ENCODE measurements at regions not wholly inside any gene's neighbourhood (a gene's known extent, or its start where the extent isn't known, plus 50 kb on each side); places are given as distances from the start of the nearest gene placed in this dataset.
"Not testable (repeated sequence)": the region's sequence is repeated elsewhere in the genome, so short reads cannot be mapped to it uniquely, and the experiment has no call there.

DNA sequence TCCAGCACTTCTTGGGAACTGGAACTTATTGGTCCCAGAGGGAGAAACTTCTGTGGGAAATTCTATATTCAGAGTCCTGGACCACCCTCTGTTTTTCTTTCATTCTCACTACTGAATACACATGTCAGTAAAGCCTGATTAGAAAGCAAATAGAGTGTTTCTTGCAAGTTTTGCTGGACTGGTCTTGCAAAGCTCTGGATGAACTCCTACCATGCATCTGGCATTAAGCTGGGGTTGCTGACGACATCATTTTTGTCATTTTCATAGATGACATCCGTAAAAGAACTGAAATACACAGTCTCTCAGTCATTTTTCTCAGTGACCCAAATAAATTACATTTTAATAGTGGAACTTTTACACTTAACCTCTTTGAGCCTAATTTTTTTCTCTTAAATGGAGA is 283.2 kb downstream of the DMAC1 start:
- DNase-seq, result no peak
- POLR2A ChIA-PET, result no interaction called here
- Mint-ChIP-seq H3K27ac (no peak overlapping the region), H3K9me3 (no peaks in the 10 kb centered on the region), H3K27me3 (peaks cover 9% of the 10 kb centered on the region), H3K36me3 (ENCODE audit: low read depth) (no peaks in the 10 kb centered on the region), H3K4me1 (no peaks in the 10 kb centered on the region), H3K4me3 (no peak overlapping the region)
- CTCF ChIA-PET, result no interaction called here

DNA sequence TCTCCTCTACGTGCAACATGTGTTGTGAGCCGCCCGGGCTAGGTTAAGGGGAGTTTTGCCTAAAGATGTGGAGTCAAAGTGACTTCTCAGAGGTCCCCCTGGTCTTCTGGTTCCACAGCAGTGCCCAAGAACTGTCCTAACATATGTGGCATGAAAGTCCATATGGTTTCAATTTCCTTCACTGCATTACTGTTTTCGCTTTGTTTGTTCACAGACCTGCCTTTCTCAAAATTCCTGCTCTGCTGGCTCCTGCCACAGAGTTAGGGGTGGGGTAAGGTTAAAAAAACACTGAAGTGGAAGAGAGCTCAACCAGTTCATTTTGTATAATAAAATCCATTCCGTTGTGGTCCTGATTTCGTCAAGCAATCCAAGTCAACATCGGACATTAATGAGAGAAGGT is 289.4 kb downstream of the DMAC1 start:
- H3K27ac Mint-ChIP-seq, result no peak overlapping the region
- no peak for DNase-seq
- ChIA-PET POLR2A (no interaction called here), CTCF (interaction anchor here (0.6 kb wide), 1 partner anchor 276 kb away, joined by 3 read pairs; no protein-coding TSS in a partner anchor)
- peaks cover 6% of the 10 kb centered on the region for H3K27me3 Mint-ChIP-seq
- no peaks in the 10 kb centered on the region for H3K36me3 Mint-ChIP-seq (ENCODE audit: low read depth)
- no peaks in the 10 kb centered on the region for H3K4me1 Mint-ChIP-seq
- no peak overlapping the region for H3K4me3 Mint-ChIP-seq
- no peaks in the 10 kb centered on the region for H3K9me3 Mint-ChIP-seq

DNA sequence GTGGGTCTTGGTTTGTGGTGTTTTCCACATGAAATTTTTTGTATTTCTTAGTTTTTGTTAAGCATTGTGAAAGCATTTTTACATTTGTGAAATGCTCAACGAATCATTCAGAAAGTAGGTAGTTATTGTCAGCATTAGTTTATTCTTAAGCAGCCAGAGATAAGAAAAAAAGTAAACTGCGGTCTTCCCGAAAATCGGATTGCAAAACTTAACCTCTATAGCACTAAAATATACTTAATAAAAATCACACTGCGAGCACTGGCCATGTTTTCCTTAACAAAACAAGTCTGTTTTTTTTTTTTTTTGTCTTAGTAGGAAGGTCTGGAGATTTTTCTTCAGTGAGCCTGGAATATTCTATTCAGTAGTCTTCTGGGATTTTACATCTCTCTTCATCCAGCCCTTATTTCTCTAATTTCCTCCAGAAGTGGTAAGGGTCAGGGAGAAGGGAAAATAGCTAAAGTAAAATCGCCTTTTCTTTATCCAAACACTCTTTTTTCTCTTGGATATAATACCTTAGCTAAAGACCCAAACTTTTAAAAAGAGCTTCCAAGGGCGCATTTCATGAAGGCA is 289.9 kb downstream of the DMAC1 start:
- no peak for DNase-seq
- H3K27ac Mint-ChIP-seq, result no peak overlapping the region
- H3K4me1 Mint-ChIP-seq, result no peaks in the 10 kb centered on the region
- no peaks in the 10 kb centered on the region for H3K36me3 Mint-ChIP-seq (ENCODE audit: low read depth)
- no peaks in the 10 kb centered on the region for H3K9me3 Mint-ChIP-seq
- ChIA-PET POLR2A (no interaction called here), CTCF (interaction anchor here (0.6 kb wide), 1 partner anchor 276 kb away, joined by 3 read pairs; no protein-coding TSS in a partner anchor)
- H3K4me3 Mint-ChIP-seq, result no peak overlapping the region
- H3K27me3 Mint-ChIP-seq, result peaks cover 8% of the 10 kb centered on the region

DNA sequence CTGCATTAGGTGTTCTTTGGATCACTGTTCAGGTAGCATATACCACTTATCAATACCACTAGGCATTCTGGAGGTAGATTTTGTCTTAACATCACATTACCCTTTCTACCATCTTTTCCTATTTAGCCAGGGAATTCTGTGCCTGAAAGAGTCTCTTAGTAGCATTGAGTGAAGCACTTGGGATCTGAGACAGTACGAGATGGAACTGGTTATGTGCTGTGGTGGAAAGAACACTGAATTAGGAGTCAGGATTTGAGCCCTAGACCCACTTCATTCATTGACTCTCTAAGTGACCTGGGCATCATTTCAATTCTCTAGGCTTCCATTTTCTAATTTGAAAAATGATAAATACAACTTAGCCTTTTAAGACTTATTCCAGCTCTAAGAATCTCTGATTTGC is 291.1 kb downstream of the DMAC1 start:
- DNase-seq, result no peak
- no peaks in the 10 kb centered on the region for H3K4me1 Mint-ChIP-seq
- H3K36me3 Mint-ChIP-seq (ENCODE audit: low read depth), result no peaks in the 10 kb centered on the region
- no peak overlapping the region for H3K27ac Mint-ChIP-seq
- ChIA-PET POLR2A (no interaction called here), CTCF (no interaction called here)
- H3K27me3 Mint-ChIP-seq, result peaks cover 12% of the 10 kb centered on the region
- H3K4me3 Mint-ChIP-seq, result no peak overlapping the region
- H3K9me3 Mint-ChIP-seq, result no peaks in the 10 kb centered on the region

DNA sequence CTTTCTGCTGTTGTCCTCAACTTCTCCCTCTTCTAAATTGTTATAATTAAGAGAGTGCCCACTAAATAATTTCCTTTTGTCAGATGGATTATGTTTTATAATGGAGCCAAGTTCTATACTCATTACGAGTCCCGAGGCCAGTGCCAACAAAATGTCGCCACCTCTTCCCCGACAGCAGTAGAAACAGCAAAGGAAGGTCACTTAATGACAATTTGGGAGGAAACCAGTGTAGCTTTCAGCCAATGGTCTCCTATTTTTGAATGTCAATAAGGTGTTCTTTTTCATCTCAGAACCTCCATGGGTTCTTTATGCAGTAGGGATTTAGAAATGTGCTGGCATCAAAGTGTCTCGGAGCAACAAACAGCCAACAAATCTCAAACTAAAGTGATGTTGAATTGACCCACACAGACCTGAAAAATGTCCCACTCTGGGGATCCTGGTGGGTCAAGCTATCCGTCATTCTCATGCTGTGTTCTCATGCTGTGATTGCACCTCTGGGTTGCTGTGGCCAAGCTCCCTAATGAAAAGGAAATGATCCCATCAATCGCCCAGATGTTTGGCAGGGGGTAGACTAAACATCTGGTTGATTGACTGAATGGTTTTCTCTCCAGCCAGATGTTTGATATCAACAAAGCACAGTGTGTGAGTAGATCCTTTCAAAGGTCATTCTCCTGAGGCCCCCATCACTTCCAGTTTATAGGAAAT is 291.9 kb downstream of the DMAC1 start:
- Mint-ChIP-seq H3K27ac (no peak overlapping the region), H3K9me3 (no peaks in the 10 kb centered on the region), H3K27me3 (peaks cover 12% of the 10 kb centered on the region), H3K4me1 (no peaks in the 10 kb centered on the region), H3K36me3 (ENCODE audit: low read depth) (no peaks in the 10 kb centered on the region), H3K4me3 (no peak overlapping the region)
- DNase-seq, result no peak
- ChIA-PET CTCF (interaction anchor here (1.0 kb wide), 1 partner anchor 27 kb away, joined by 3 read pairs; no protein-coding TSS in a partner anchor), POLR2A (no interaction called here)

DNA sequence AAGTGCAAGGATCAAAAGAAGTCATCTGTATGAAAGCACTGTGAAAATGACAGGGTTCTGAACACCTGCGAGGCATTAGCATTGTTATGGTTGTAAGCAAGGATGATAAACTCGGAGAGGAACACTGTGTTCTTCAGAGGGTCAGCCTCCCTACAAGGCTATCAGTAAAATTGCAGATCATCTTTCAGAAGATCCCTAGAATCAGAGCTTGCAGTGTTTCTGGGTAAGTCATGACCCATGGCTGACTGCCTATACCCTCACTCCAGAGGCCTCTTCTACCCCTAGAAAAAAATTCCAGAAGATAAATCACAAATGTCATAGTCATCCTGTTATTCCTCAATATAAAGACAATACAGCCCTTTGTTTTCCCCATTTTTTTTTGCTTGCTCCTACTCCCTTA is 292.6 kb downstream of the DMAC1 start:
- H3K4me1 Mint-ChIP-seq, result no peaks in the 10 kb centered on the region
- no peak overlapping the region for H3K27ac Mint-ChIP-seq
- H3K9me3 Mint-ChIP-seq, result no peaks in the 10 kb centered on the region
- H3K4me3 Mint-ChIP-seq, result no peak overlapping the region
- ChIA-PET POLR2A (no interaction called here), CTCF (no interaction called here)
- no peak for DNase-seq
- no peaks in the 10 kb centered on the region for H3K36me3 Mint-ChIP-seq (ENCODE audit: low read depth)
- peaks cover 12% of the 10 kb centered on the region for H3K27me3 Mint-ChIP-seq

DNA sequence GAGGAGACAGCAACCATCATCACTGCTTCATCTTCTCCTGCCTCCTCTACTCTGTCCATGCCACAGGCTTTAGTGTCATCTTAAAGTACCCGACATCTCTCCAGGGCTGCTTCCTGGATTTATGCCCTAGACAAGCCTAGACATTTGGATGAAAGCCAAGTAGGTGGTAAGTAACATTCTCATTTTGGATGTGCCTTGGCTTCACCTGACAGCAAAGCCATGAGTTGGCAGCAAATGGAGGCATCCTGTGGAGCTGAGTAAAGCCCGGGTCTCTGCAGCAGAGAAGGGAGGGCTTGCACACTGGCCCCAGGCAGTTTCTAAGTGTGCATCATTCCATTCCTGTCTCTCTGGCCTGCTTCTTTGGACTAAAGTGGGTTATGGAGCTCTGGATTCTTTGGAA is 299.1 kb downstream of the DMAC1 start:
- Mint-ChIP-seq H3K27ac (no peak overlapping the region), H3K27me3 (peaks cover 24% of the 10 kb centered on the region), H3K4me3 (no peak overlapping the region), H3K36me3 (ENCODE audit: low read depth) (no peaks in the 10 kb centered on the region), H3K4me1 (no peaks in the 10 kb centered on the region), H3K9me3 (no peaks in the 10 kb centered on the region)
- ChIA-PET CTCF (no interaction called here), POLR2A (no interaction called here)
- DNase-seq, result no peak

DNA sequence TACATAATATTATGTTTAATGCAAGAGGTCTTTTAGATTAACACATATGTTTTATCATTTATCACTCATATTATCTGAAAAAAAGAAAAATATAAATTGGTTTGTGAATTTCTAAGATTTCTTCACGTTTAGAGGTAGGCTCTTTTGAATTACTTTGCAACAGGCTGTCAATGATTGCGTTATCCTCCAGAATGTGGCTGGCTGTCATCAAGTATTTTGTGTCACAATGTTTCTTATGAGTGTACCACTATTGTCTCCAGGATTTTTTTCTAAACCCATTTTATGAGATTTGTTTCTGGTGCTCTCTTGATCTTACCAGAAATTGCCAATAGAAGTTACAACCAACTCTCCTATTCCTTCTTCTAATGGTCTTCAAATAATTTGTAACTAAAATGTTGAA is 307.9 kb downstream of the DMAC1 start:
- no peaks in the 10 kb centered on the region for H3K36me3 Mint-ChIP-seq (ENCODE audit: low read depth)
- ChIA-PET POLR2A (no interaction called here), CTCF (no interaction called here)
- no peak for DNase-seq
- H3K4me3 Mint-ChIP-seq, result no peak overlapping the region
- no peak overlapping the region for H3K27ac Mint-ChIP-seq
- H3K27me3 Mint-ChIP-seq, result peaks cover 8% of the 10 kb centered on the region
- no peaks in the 10 kb centered on the region for H3K9me3 Mint-ChIP-seq
- H3K4me1 Mint-ChIP-seq, result no peaks in the 10 kb centered on the region

DNA sequence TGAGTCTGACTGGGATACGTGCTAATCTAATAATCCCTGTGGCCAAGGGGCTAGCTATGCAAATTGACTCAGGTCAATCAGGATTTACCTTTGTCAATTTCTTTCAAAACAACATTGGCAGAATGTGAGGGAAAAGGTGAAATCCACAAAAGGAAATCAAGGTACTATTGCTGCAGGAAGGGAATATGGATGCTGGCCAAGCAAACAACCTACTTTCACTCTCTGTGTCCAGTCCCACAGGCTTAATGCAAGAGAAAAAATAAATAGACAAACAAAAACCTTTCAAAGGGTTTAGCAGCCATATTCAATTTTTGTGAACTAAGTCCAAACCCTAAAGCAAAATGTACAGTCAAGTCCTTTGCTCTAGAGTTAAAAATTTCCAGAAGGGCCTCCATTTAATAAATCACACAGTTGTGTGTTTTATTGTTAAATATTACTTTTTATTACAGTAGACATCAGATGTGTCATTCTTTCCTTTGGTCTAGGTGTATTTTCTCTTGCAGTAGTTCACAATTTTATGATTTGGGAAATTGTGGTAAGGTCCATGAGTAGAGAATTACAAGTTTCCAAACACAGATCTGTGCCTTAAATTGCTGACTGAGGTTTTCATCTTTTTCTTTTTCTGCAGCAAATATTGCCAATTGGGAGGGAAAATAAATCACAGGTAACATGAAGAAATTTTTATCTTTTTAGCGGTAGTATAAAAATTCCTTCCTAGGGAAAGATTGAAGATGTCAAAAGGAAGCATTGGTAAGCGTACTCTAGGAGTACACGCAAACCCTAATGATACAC is 309.1 kb downstream of the DMAC1 start:
- Mint-ChIP-seq H3K36me3 (ENCODE audit: low read depth) (no peaks in the 10 kb centered on the region), H3K9me3 (no peaks in the 10 kb centered on the region), H3K27ac (no peak overlapping the region), H3K4me3 (no peak overlapping the region), H3K27me3 (peaks cover 2% of the 10 kb centered on the region), H3K4me1 (no peaks in the 10 kb centered on the region)
- CTCF ChIA-PET, result no interaction called here
- POLR2A ChIA-PET, result no interaction called here
- DNase-seq, result no peak

DNA sequence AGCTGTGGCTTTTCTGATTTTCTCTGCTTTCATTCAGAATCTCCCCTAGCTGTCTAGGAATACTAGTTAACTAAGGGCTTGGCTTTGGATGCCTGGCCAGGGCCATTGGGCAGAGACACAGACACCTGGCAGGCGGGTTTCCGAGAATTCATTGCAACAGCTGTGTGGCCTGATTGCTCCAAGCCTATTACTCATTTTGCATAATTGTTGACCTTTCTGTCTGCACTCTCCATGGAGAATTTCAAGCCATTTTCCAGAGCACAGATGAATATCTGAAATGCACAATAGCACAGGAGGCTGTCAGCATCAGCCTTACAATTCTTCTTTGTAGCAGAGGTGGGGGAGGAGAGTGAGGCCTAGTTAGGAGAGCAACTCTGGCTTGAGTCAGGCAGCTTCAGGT is 310.5 kb downstream of the DMAC1 start:
- Mint-ChIP-seq H3K27me3 (peaks cover 2% of the 10 kb centered on the region), H3K36me3 (ENCODE audit: low read depth) (no peaks in the 10 kb centered on the region)

DNA sequence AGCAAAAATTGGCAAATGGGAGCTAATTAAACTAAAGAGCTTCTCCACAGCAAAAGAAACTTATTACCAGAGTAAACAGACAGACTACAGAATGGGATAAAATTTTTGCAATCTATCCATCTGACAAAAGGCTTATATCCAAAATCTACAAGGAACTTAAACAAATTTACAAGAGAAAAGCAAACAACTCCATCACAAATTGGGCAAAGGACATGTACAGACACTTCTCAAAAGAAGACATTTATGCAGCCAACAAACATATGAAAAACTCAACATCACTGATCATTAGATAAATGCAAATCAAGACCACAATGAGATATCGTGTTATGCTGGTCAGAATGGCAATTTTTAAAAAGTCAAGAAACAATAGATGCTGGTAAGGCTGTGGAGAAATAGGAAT is 315.6 kb downstream of the DMAC1 start:
- H3K36me3 Mint-ChIP-seq (ENCODE audit: low read depth); H3K9me3 Mint-ChIP-seq; CTCF ChIA-PET; H3K4me1 Mint-ChIP-seq; DNase-seq; H3K27ac Mint-ChIP-seq; H3K27me3 Mint-ChIP-seq; H3K4me3 Mint-ChIP-seq; POLR2A ChIA-PET: not testable (repeated sequence)

More for the DNA sequence above, 310.5 kb downstream of the DMAC1 start:
- DNase-seq, result no peak
- H3K4me1 Mint-ChIP-seq, result no peaks in the 10 kb centered on the region
- POLR2A ChIA-PET, result no interaction called here
- CTCF ChIA-PET, result no interaction called here
- no peak overlapping the region for H3K27ac Mint-ChIP-seq
- H3K9me3 Mint-ChIP-seq, result no peaks in the 10 kb centered on the region
- H3K4me3 Mint-ChIP-seq, result no peak overlapping the region

DNA sequence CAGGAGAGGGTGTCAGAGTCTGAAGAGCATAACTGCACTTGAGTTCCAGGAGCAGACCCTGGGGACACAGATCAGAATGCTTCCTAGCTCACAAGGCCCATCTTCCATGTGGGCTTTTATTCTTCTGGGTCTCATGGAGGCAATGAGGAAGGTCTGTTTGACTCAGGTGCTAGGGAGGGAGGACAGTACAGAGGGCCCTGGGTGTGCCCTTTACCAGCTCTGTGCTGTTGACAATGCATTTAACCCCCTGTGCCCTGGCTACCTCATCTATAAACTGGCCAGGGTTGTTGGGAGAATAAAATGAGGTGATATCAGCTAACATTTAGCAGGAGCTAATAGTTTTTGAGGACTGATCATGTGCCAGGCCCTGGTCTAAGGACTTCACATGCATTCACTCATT is 318.0 kb downstream of the DMAC1 start:
- H3K9me3 Mint-ChIP-seq, result peaks cover 3% of the 10 kb centered on the region

DNA sequence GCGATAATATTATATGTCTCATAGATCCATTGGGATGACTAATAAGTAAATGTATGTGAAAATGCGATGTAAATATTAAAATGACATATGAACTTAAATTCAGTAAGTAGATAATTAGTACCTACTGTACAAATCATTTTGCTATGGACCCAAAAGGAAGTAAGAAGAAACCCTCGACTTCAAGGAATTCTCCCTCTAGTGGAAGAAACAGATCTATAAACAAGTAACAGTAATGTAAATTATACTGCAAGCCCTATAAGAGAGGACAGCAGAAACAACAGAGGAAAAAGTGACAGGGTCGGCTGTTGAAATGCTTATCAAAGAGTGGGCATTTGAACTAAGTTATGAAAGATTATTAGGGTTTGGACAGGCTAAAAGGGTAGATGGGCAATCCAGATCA is 320.3 kb downstream of the DMAC1 start:
- H3K9me3 Mint-ChIP-seq, result peaks cover 3% of the 10 kb centered on the region
- ChIA-PET POLR2A (no interaction called here), CTCF (no interaction called here)
- H3K27me3 Mint-ChIP-seq, result peaks cover 5% of the 10 kb centered on the region
- DNase-seq, result no peak
- H3K4me3 Mint-ChIP-seq, result no peak overlapping the region
- no peaks in the 10 kb centered on the region for H3K4me1 Mint-ChIP-seq
- H3K27ac Mint-ChIP-seq, result no peak overlapping the region
- H3K36me3 Mint-ChIP-seq (ENCODE audit: low read depth), result no peaks in the 10 kb centered on the region

More for the DNA sequence above, 318.0 kb downstream of the DMAC1 start:
- Mint-ChIP-seq H3K36me3 (ENCODE audit: low read depth) (no peaks in the 10 kb centered on the region), H3K27ac (no peak overlapping the region), H3K4me1 (no peaks in the 10 kb centered on the region), H3K4me3 (no peak overlapping the region), H3K27me3 (peaks cover 5% of the 10 kb centered on the region)
- ChIA-PET POLR2A (no interaction called here), CTCF (no interaction called here)
- no peak for DNase-seq

DNA sequence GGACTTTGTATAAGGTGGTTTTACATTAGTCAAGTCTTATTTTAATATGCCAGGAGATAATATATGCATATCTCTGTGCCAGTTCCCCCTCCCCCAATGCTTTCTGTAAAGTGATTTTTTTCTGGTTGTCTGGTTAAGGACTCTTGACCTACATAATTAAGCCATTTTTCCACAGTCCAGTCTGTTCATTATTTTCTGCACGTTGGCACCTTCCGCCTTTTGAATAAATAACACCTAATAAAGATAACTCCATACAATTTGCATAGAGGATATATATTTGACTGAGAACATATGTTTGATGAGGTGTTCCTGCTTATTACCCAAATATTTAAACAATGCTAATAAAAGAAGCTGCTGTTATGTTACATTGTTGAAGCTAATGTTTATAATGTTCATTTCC is 320.9 kb downstream of the DMAC1 start:
- Mint-ChIP-seq H3K9me3 (peaks cover 3% of the 10 kb centered on the region), H3K27me3 (peaks cover 5% of the 10 kb centered on the region), H3K27ac (no peak overlapping the region), H3K4me3 (no peak overlapping the region), H3K36me3 (ENCODE audit: low read depth) (no peaks in the 10 kb centered on the region), H3K4me1 (no peaks in the 10 kb centered on the region)
- POLR2A ChIA-PET, result no interaction called here
- CTCF ChIA-PET, result no interaction called here
- DNase-seq, result no peak
